ENCODE measurements at regions not wholly inside any gene's neighbourhood (a gene's known extent, or its start where the extent isn't known, plus 50 kb on each side); places are given as distances from the start of the nearest gene placed in this dataset.
"Not testable (repeated sequence)": the region's sequence is repeated elsewhere in the genome, so short reads cannot be mapped to it uniquely, and the experiment has no call there.

- no peaks in the 10 kb centered on the region for H3K4me1 Mint-ChIP-seq
- peaks cover 25% of the 10 kb centered on the region for H3K9me3 Mint-ChIP-seq
- ATAC-seq (replicated peaks; ENCODE audit: extremely low read depth, poor library complexity, severe bottlenecking) (no peak), DNase-seq (ENCODE audit: low spot score in 2 of 2) (no peak)
- no peak overlapping the region for H3K27ac Mint-ChIP-seq (ENCODE audit: low read depth)
- no peaks in the 10 kb centered on the region for H3K27me3 Mint-ChIP-seq
- H3K36me3 Mint-ChIP-seq (ENCODE audit: insufficient read depth) = no peaks in the 10 kb centered on the region
- no peak overlapping the region for H3K4me3 Mint-ChIP-seq
Measured at GRCh38 chr6:115609111-115609510, 451.6 kb downstream of the FRK start.

GRCh38 chr6:115602466-115602865 lies 458.2 kb downstream of the FRK start:
- ATAC-seq (replicated peaks; ENCODE audit: extremely low read depth, poor library complexity, severe bottlenecking) (no peak), DNase-seq (ENCODE audit: low spot score in 2 of 2) (no peak)
- H3K27me3 Mint-ChIP-seq = no peaks in the 10 kb centered on the region
- H3K36me3 Mint-ChIP-seq (ENCODE audit: insufficient read depth) = no peaks in the 10 kb centered on the region
- H3K4me3 Mint-ChIP-seq = no peak overlapping the region
- no peak overlapping the region for H3K27ac Mint-ChIP-seq (ENCODE audit: low read depth)
- H3K4me1 Mint-ChIP-seq = no peaks in the 10 kb centered on the region
- peaks cover 20% of the 10 kb centered on the region for H3K9me3 Mint-ChIP-seq

- Mint-ChIP-seq H3K36me3 (ENCODE audit: insufficient read depth) (no peaks in the 10 kb centered on the region), H3K4me1 (no peaks in the 10 kb centered on the region), H3K27me3 (no peaks in the 10 kb centered on the region), H3K27ac (ENCODE audit: low read depth) (no peak overlapping the region), H3K9me3 (peaks cover 20% of the 10 kb centered on the region), H3K4me3 (no peak overlapping the region)
- DNase-seq (ENCODE audit: low spot score in 2 of 2) = no peak
- no peak for ATAC-seq (replicated peaks; ENCODE audit: extremely low read depth, poor library complexity, severe bottlenecking)
Measured at GRCh38 chr6:115601509-115601908, 459.2 kb downstream of the FRK start.

- Mint-ChIP-seq H3K36me3 (ENCODE audit: insufficient read depth) (no peaks in the 10 kb centered on the region), H3K9me3 (peaks cover 20% of the 10 kb centered on the region), H3K4me3 (no peak overlapping the region), H3K4me1 (no peaks in the 10 kb centered on the region), H3K27ac (ENCODE audit: low read depth) (no peak overlapping the region), H3K27me3 (no peaks in the 10 kb centered on the region)
- no peak for DNase-seq (ENCODE audit: low spot score in 2 of 2)
- ATAC-seq (replicated peaks; ENCODE audit: extremely low read depth, poor library complexity, severe bottlenecking) = no peak
Measured at GRCh38 chr6:115601064-115601463, 459.6 kb downstream of the FRK start.

- Mint-ChIP-seq H3K4me1 (no peaks in the 10 kb centered on the region), H3K27me3 (no peaks in the 10 kb centered on the region), H3K4me3 (no peak overlapping the region), H3K36me3 (ENCODE audit: insufficient read depth) (no peaks in the 10 kb centered on the region), H3K9me3 (peaks cover 17% of the 10 kb centered on the region), H3K27ac (ENCODE audit: low read depth) (no peak overlapping the region)
- ATAC-seq (replicated peaks; ENCODE audit: extremely low read depth, poor library complexity, severe bottlenecking) = no peak
- no peak for DNase-seq (ENCODE audit: low spot score in 2 of 2)
Measured at GRCh38 chr6:115594891-115595290, 465.8 kb downstream of the FRK start.

GRCh38 chr6:115592025-115592424 lies 468.7 kb downstream of the FRK start:
- no peaks in the 10 kb centered on the region for H3K27me3 Mint-ChIP-seq
- DNase-seq (ENCODE audit: low spot score in 2 of 2) (no peak), ATAC-seq (replicated peaks; ENCODE audit: extremely low read depth, poor library complexity, severe bottlenecking) (no peak)
- peaks cover 10% of the 10 kb centered on the region for H3K9me3 Mint-ChIP-seq
- H3K36me3 Mint-ChIP-seq (ENCODE audit: insufficient read depth) = no peaks in the 10 kb centered on the region
- no peak overlapping the region for H3K4me3 Mint-ChIP-seq
- H3K27ac Mint-ChIP-seq (ENCODE audit: low read depth) = no peak overlapping the region
- no peaks in the 10 kb centered on the region for H3K4me1 Mint-ChIP-seq

GRCh38 chr6:115589072-115589471 lies 471.6 kb downstream of the FRK start:
- not testable (repeated sequence) for H3K4me3 Mint-ChIP-seq; H3K27me3 Mint-ChIP-seq; DNase-seq (ENCODE audit: low spot score in 2 of 2); H3K36me3 Mint-ChIP-seq (ENCODE audit: insufficient read depth); H3K27ac Mint-ChIP-seq (ENCODE audit: low read depth); H3K4me1 Mint-ChIP-seq; ATAC-seq (replicated peaks; ENCODE audit: extremely low read depth, poor library complexity, severe bottlenecking)
- H3K9me3 Mint-ChIP-seq = peaks cover 15% of the 10 kb centered on the region

- no peak overlapping the region for H3K4me3 Mint-ChIP-seq
- H3K27me3 Mint-ChIP-seq = no peaks in the 10 kb centered on the region
- H3K27ac Mint-ChIP-seq (ENCODE audit: low read depth) = no peak overlapping the region
- no peak for DNase-seq (ENCODE audit: low spot score in 2 of 2)
- no peaks in the 10 kb centered on the region for H3K4me1 Mint-ChIP-seq
- H3K9me3 Mint-ChIP-seq = peaks cover 20% of the 10 kb centered on the region
- ATAC-seq (replicated peaks; ENCODE audit: extremely low read depth, poor library complexity, severe bottlenecking) = no peak
- no peaks in the 10 kb centered on the region for H3K36me3 Mint-ChIP-seq (ENCODE audit: insufficient read depth)
Measured at GRCh38 chr6:115583290-115583689, 477.4 kb downstream of the FRK start.

GRCh38 chr6:115582386-115582785 lies 478.3 kb downstream of the FRK start:
- Mint-ChIP-seq H3K36me3 (ENCODE audit: insufficient read depth) (no peaks in the 10 kb centered on the region), H3K4me3 (no peak overlapping the region), H3K4me1 (no peaks in the 10 kb centered on the region)

GRCh38 chr6:115579565-115579964 lies 481.1 kb downstream of the FRK start:
- not testable (repeated sequence) for DNase-seq (ENCODE audit: low spot score in 2 of 2); ATAC-seq (replicated peaks; ENCODE audit: extremely low read depth, poor library complexity, severe bottlenecking); H3K4me3 Mint-ChIP-seq; H3K27me3 Mint-ChIP-seq; H3K4me1 Mint-ChIP-seq; H3K36me3 Mint-ChIP-seq (ENCODE audit: insufficient read depth); H3K27ac Mint-ChIP-seq (ENCODE audit: low read depth)
- peaks cover 21% of the 10 kb centered on the region for H3K9me3 Mint-ChIP-seq

More at GRCh38 chr6:115582386-115582785, 478.3 kb downstream of the FRK start:
- no peak for DNase-seq (ENCODE audit: low spot score in 2 of 2)
- Mint-ChIP-seq H3K9me3 (peaks cover 23% of the 10 kb centered on the region), H3K27me3 (no peaks in the 10 kb centered on the region), H3K27ac (ENCODE audit: low read depth) (no peak overlapping the region)
- ATAC-seq (replicated peaks; ENCODE audit: extremely low read depth, poor library complexity, severe bottlenecking) = no peak

- H3K4me1 Mint-ChIP-seq = no peaks in the 10 kb centered on the region
Measured at GRCh38 chr6:115577270-115577669, 483.4 kb downstream of the FRK start.

GRCh38 chr6:115575285-115575684 lies 485.4 kb downstream of the FRK start:
- peaks cover 5% of the 10 kb centered on the region for H3K9me3 Mint-ChIP-seq
- H3K27ac Mint-ChIP-seq (ENCODE audit: low read depth) = no peak overlapping the region
- no peaks in the 10 kb centered on the region for H3K27me3 Mint-ChIP-seq
- H3K36me3 Mint-ChIP-seq (ENCODE audit: insufficient read depth) = no peaks in the 10 kb centered on the region
- ATAC-seq (replicated peaks; ENCODE audit: extremely low read depth, poor library complexity, severe bottlenecking) (no peak), DNase-seq (ENCODE audit: low spot score in 2 of 2) (no peak)
- H3K4me1 Mint-ChIP-seq = no peaks in the 10 kb centered on the region
- no peak overlapping the region for H3K4me3 Mint-ChIP-seq

More at GRCh38 chr6:115577270-115577669, 483.4 kb downstream of the FRK start:
- H3K36me3 Mint-ChIP-seq (ENCODE audit: insufficient read depth) = no peaks in the 10 kb centered on the region
- H3K27me3 Mint-ChIP-seq = no peaks in the 10 kb centered on the region
- H3K4me3 Mint-ChIP-seq = no peak overlapping the region
- H3K9me3 Mint-ChIP-seq = peaks cover 20% of the 10 kb centered on the region
- ATAC-seq (replicated peaks; ENCODE audit: extremely low read depth, poor library complexity, severe bottlenecking) (no peak), DNase-seq (ENCODE audit: low spot score in 2 of 2) (no peak)
- no peak overlapping the region for H3K27ac Mint-ChIP-seq (ENCODE audit: low read depth)

- no peak for ATAC-seq (replicated peaks; ENCODE audit: extremely low read depth, poor library complexity, severe bottlenecking)
- no peaks in the 10 kb centered on the region for H3K27me3 Mint-ChIP-seq
Measured at GRCh38 chr6:115573861-115574260, 486.8 kb downstream of the FRK start.

GRCh38 chr6:115570331-115570730 lies 490.4 kb downstream of the FRK start:
- H3K9me3 Mint-ChIP-seq = no peaks in the 10 kb centered on the region
- no peaks in the 10 kb centered on the region for H3K36me3 Mint-ChIP-seq (ENCODE audit: insufficient read depth)
- DNase-seq (ENCODE audit: low spot score in 2 of 2) (no peak), ATAC-seq (replicated peaks; ENCODE audit: extremely low read depth, poor library complexity, severe bottlenecking) (no peak)
- H3K27me3 Mint-ChIP-seq = no peaks in the 10 kb centered on the region
- no peak overlapping the region for H3K27ac Mint-ChIP-seq (ENCODE audit: low read depth)
- no peaks in the 10 kb centered on the region for H3K4me1 Mint-ChIP-seq
- H3K4me3 Mint-ChIP-seq = no peak overlapping the region

More at GRCh38 chr6:115573861-115574260, 486.8 kb downstream of the FRK start:
- Mint-ChIP-seq H3K4me3 (no peak overlapping the region), H3K27ac (ENCODE audit: low read depth) (no peak overlapping the region), H3K9me3 (peaks cover 5% of the 10 kb centered on the region), H3K36me3 (ENCODE audit: insufficient read depth) (no peaks in the 10 kb centered on the region), H3K4me1 (no peaks in the 10 kb centered on the region)
- no peak for DNase-seq (ENCODE audit: low spot score in 2 of 2)

All from central memory CD8-positive, alpha-beta T cell (primary cell).